Suprapubic skin (tissue), 4 donors: ENCODE measurements at regions not wholly inside any gene's neighbourhood (a gene's known extent, or its start where the extent isn't known, plus 50 kb on each side); places are given as distances from the start of the nearest gene placed in this dataset.

Experiments used
- DNase-seq, 2 donors: peaks; one replicate each; pipeline ENCODE4 v3.0.0-alpha.2; 2019; ENCODE audit warnings: low spot score in 2 of 2
- H3K27ac ChIP-seq: fragments of 200-600 bp; sonication (generic); one replicate; pipeline ENCODE4 v1.5.1; 2019
- H3K27me3 ChIP-seq: fragments of 200-600 bp; sonication (generic); one replicate; pipeline ENCODE4 v1.5.1; 2019
- H3K36me3 ChIP-seq: fragments of 200-600 bp; sonication (generic); one replicate; pipeline ENCODE4 v1.5.1; 2019
- H3K4me1 ChIP-seq: fragments of 200-600 bp; sonication (generic); one replicate; pipeline ENCODE4 v1.5.1; 2019
- H3K4me3 ChIP-seq: fragments of 200-600 bp; sonication (generic); one replicate; pipeline ENCODE4 v1.5.1; 2019; ENCODE audit warnings: mild to moderate bottlenecking
- H3K9me3 ChIP-seq: fragments of 200-600 bp; sonication (generic); one replicate; pipeline ENCODE4 v1.5.1; 2019
- CTCF ChIP-seq, 2 donors: fragments of 200-600 bp in 1 of 2; fragments of 450-650 bp in 1 of 2; sonication (generic) in 1 of 2; IDR thresholded peaks; one replicate each; pipeline ENCODE4 v1.5.1; 2016 to 2019; ENCODE audit warnings: antibody characterized with exemption in 2 of 2, mild to moderate bottlenecking in 1 of 2, moderate library complexity in 1 of 2
- EP300 ChIP-seq: sonication (generic); formaldehyde crosslinking; IDR thresholded peaks from one replicate; pipeline ENCODE4 v1.6.1; 2017; ENCODE audit warnings: antibody characterized with exemption
- POLR2A ChIP-seq, 2 donors: fragments of 450-650 bp; IDR thresholded peaks; one replicate each; pipeline ENCODE4 v1.6.1; 2017; ENCODE audit warnings: antibody characterized with exemption in 2 of 2, mild to moderate bottlenecking in 2 of 2, moderate library complexity in 2 of 2
- POLR2AphosphoS5 ChIP-seq, 3 donors: sonication (generic); formaldehyde crosslinking; IDR thresholded peaks; one replicate each; pipeline ENCODE4 v1.6.1; 2017; ENCODE audit warnings: antibody characterized with exemption in 3 of 3
- WGBS: methylation state at CpG from one replicate; pipeline ENCODE4 v1.1.5; 2018; 5-methylcytosine and 5-hydroxymethylcytosine counted together

GRCh38 chr20:60467078-60467477, 508.9 kb downstream of the CDH26 start:
- Histone ChIP-seq H3K9me3 (no peaks in the 10 kb centered on the region), H3K4me1 (no peaks in the 10 kb centered on the region), H3K27ac (no peak overlapping the region), H3K4me3 (no peak overlapping the region), H3K27me3 (no peaks in the 10 kb centered on the region), H3K36me3 (no peaks in the 10 kb centered on the region)
- TF ChIP-seq POLR2AphosphoS5 (IDR thresholded peaks at IDR 0.05) = no peak
- TF ChIP-seq EP300 = no peak
- no peak for TF ChIP-seq CTCF (IDR thresholded peaks at IDR 0.05)
- no peak for TF ChIP-seq POLR2A (IDR thresholded peaks at IDR 0.05)
- DNase-seq = no peak
- 100% methylated on average over 1 of the region's 2 CpGs for WGBS

DNA sequence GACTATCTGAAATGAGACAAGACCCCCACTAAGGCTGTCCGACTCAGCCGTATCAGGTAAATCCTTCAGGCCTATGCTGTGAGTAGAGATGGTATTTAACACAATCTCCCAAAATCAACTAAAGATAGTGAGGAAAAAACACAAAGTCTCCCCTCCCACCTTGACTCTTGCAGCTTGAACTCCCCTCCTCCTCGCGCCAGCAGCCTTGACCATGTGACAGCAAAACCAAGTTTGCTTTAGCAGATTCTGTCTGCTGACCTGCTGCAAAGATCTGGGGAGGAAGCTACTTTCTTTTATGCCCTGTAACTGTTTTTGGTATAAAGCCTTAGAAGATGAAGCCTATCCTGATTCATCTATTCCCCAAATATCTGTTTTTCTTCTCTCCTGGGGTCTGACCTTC, 509.5 kb downstream of the CDH26 start:
- Histone ChIP-seq H3K36me3 (no peaks in the 10 kb centered on the region), H3K9me3 (no peaks in the 10 kb centered on the region), H3K4me3 (no peak overlapping the region), H3K4me1 (no peaks in the 10 kb centered on the region), H3K27ac (no peak overlapping the region), H3K27me3 (no peaks in the 10 kb centered on the region)
- 78% methylated on average over 4 of the region's 4 CpGs for WGBS
- TF ChIP-seq CTCF (IDR thresholded peaks at IDR 0.05) (no peak), POLR2A (IDR thresholded peaks at IDR 0.05) (no peak), EP300 (no peak), POLR2AphosphoS5 (IDR thresholded peaks at IDR 0.05) (no peak)
- no peak for DNase-seq

GRCh38 chr20:60469829-60470228, 511.6 kb downstream of the CDH26 start:
- no peak for DNase-seq

DNA sequence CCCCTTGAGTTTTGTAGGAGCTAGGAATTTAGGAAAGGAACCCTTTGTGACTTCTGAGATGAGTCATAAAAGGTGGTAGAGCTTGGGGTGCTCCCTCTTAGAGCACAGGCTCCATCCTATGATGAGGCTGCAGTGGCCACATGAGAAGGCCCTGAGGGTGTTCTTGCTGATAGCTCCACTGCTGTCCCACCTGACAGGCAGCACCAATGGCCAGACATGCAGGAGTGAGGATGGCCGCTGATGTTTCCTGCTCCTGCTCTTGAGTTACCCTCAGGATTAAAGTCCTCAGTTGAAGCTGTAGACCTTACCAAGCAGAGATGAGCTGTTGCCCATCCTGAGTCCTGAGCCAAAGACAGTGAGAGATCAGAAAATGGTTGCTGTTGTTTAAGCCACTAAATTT, 512.1 kb downstream of the CDH26 start:
- no peak for DNase-seq
- TF ChIP-seq POLR2AphosphoS5 (IDR thresholded peaks at IDR 0.05) (no peak), CTCF (IDR thresholded peaks at IDR 0.05) (no peak), POLR2A (IDR thresholded peaks at IDR 0.05) (no peak), EP300 (no peak)
- no peak overlapping the region for H3K27ac ChIP-seq
- H3K4me1 ChIP-seq = no peaks in the 10 kb centered on the region
- peaks cover 3% of the 10 kb centered on the region for H3K27me3 ChIP-seq
- H3K9me3 ChIP-seq = no peaks in the 10 kb centered on the region
- H3K4me3 ChIP-seq = no peak overlapping the region
- WGBS = 100% methylated on average over 1 of the region's 1 CpG
- H3K36me3 ChIP-seq = no peaks in the 10 kb centered on the region

More at GRCh38 chr20:60469829-60470228, 511.6 kb downstream of the CDH26 start:
- Histone ChIP-seq H3K27me3 (peaks cover 3% of the 10 kb centered on the region), H3K27ac (no peak overlapping the region), H3K4me3 (no peak overlapping the region), H3K36me3 (no peaks in the 10 kb centered on the region), H3K4me1 (no peaks in the 10 kb centered on the region), H3K9me3 (no peaks in the 10 kb centered on the region)
- WGBS = 64% methylated on average over 5 of the region's 5 CpGs
- TF ChIP-seq EP300 (no peak), POLR2A (IDR thresholded peaks at IDR 0.05) (no peak), CTCF (IDR thresholded peaks at IDR 0.05) (no peak), POLR2AphosphoS5 (IDR thresholded peaks at IDR 0.05) (no peak)

- no peak overlapping the region for H3K4me3 ChIP-seq
Measured at GRCh38 chr20:60473211-60473610, 515.0 kb downstream of the CDH26 start.

More at GRCh38 chr20:60473211-60473610, 515.0 kb downstream of the CDH26 start:
- Histone ChIP-seq H3K27ac (no peak overlapping the region), H3K27me3 (peaks cover 3% of the 10 kb centered on the region), H3K36me3 (no peaks in the 10 kb centered on the region), H3K9me3 (no peaks in the 10 kb centered on the region), H3K4me1 (no peaks in the 10 kb centered on the region)
- WGBS = 54% methylated on average over 2 of the region's 2 CpGs
- TF ChIP-seq POLR2AphosphoS5 (IDR thresholded peaks at IDR 0.05) (no peak), EP300 (no peak), POLR2A (IDR thresholded peaks at IDR 0.05) (no peak), CTCF (IDR thresholded peaks at IDR 0.05) (no peak)
- no peak for DNase-seq
